K562 (cell line): ENCODE measurements at regions not wholly inside any gene's neighbourhood (a gene's known extent, or its start where the extent isn't known, plus 50 kb on each side); places are given as distances from the start of the nearest gene placed in this dataset.
"Not testable (repeated sequence)": the region's sequence is repeated elsewhere in the genome, so short reads cannot be mapped to it uniquely, and the experiment has no call there.

Experiments used
- DLX4 ChIP-seq: fragments of 250-450 bp; sonication (Bioruptor Pico); IDR thresholded peaks from 2 replicates; pipeline ENCODE4 v1.6.1; 2021; ENCODE audit warnings: mild to moderate bottlenecking
- HMGXB4 ChIP-seq: sonication (generic); formaldehyde crosslinking; IDR thresholded peaks from 2 replicates; pipeline ENCODE4 v1.8.1; 2023; ENCODE audit warnings: mild to moderate bottlenecking, missing genetic modification reagents
- MYNN ChIP-seq, 2 experiments: sonication (generic); formaldehyde crosslinking in 1 of 2; IDR thresholded peaks; 2 replicates each; pipeline versions ENCODE4 v1.5.0 to v1.6.1; 2016 to 2020; ENCODE audit warnings: antibody characterized with exemption in 1 of 2, missing genetic modification reagents in 1 of 2
- PREB ChIP-seq: sonication (generic); formaldehyde crosslinking; IDR thresholded peaks from 2 replicates; pipeline ENCODE4 v1.8.1; 2023; ENCODE audit warnings: mild to moderate bottlenecking, missing genetic modification reagents
- YY1 ChIP-seq, 3 experiments: IDR thresholded peaks; 2 replicates each; pipeline ENCODE4 v1.6.1; 2011; ENCODE audit warnings: low read length in 2 of 3, mild to moderate bottlenecking in 2 of 3, moderate library complexity in 2 of 3, borderline replicate concordance in 1 of 3, control low read depth in 1 of 3, low read depth in 1 of 3; ENCODE audit not compliant: insufficient read depth in 3 of 3, insufficient replicate concordance in 2 of 3, control insufficient read depth in 1 of 3, insufficient read length in 1 of 3; ENCODE audit errors: extremely low read depth in 1 of 3

GRCh38 chr16:10275214-10275996 lies 93.2 kb upstream of the GRIN2A start:
- not testable (repeated sequence) for TF ChIP-seq PREB; HMGXB4; YY1 (IDR thresholded peaks at IDR 0.05; ENCODE audit: borderline replicate concordance in 1 of 3, control insufficient read depth in 1 of 3, extremely low read depth in 1 of 3, insufficient read depth in 3 of 3, insufficient read length in 1 of 3, insufficient replicate concordance in 2 of 3, low read depth in 1 of 3, low read length in 2 of 3); DLX4 (CRISPR knock-in tag); MYNN (IDR thresholded peaks at IDR 0.05); MYNN (CRISPR knock-in tag; IDR thresholded peaks at IDR 0.05)
